GM23248 (cell line): ENCODE measurements at regions not wholly inside any gene's neighbourhood (a gene's known extent, or its start where the extent isn't known, plus 50 kb on each side); places are given as distances from the start of the nearest gene placed in this dataset.

Experiments
- DNase-seq: peaks from one replicate; pipeline ENCODE4 v3.0.0-alpha.2; 2015
- H2AFZ ChIP-seq: fragments of 200-600 bp; sonication (generic); 2 replicates; pipeline ENCODE4 v1.6.1; 2016; ENCODE audit warnings: antibody characterized with exemption
- H3F3A ChIP-seq: fragments of 200-600 bp; sonication (generic); 2 replicates; pipeline ENCODE4 v1.6.1; 2016; ENCODE audit warnings: mild to moderate bottlenecking, antibody characterized with exemption, mixed run types; ENCODE audit not compliant: insufficient read depth
- H3K27ac ChIP-seq: fragments of 200-600 bp; sonication (generic); 2 replicates; pipeline ENCODE4 v1.5.1; 2016; ENCODE audit warnings: mild to moderate bottlenecking
- H3K27me3 ChIP-seq: fragments of 200-600 bp; sonication (generic); replicated peaks from 2 replicates; pipeline ENCODE4 v1.6.1; 2016; ENCODE audit warnings: mild to moderate bottlenecking; ENCODE audit not compliant: insufficient read depth
- H3K36me3 ChIP-seq: fragments of 200-600 bp; sonication (generic); 2 replicates; pipeline ENCODE4 v1.6.1; 2016; ENCODE audit warnings: low read depth, mild to moderate bottlenecking
- H3K4me1 ChIP-seq: fragments of 200-600 bp; sonication (generic); 2 replicates; pipeline ENCODE4 v1.6.1; 2016; ENCODE audit warnings: mild to moderate bottlenecking; ENCODE audit not compliant: insufficient read depth
- H3K4me2 ChIP-seq: fragments of 200-600 bp; sonication (generic); one replicate; pipeline ENCODE4 v1.6.1; 2016; ENCODE audit warnings: mild to moderate bottlenecking; ENCODE audit not compliant: unreplicated experiment
- H3K4me3 ChIP-seq: fragments of 200-600 bp; sonication (generic); 2 replicates; pipeline ENCODE4 v1.5.1; 2016; ENCODE audit warnings: mild to moderate bottlenecking
- H3K79me2 ChIP-seq: fragments of 200-600 bp; sonication (generic); 2 replicates; pipeline ENCODE4 v1.6.1; 2016; ENCODE audit warnings: mild to moderate bottlenecking; ENCODE audit not compliant: insufficient read depth
- H3K9ac ChIP-seq: fragments of 200-600 bp; sonication (generic); 2 replicates; pipeline ENCODE4 v1.6.1; 2016; ENCODE audit warnings: mild to moderate bottlenecking
- H3K9me2 ChIP-seq: fragments of 200-600 bp; sonication (generic); 2 replicates; pipeline ENCODE4 v1.6.1; 2016; ENCODE audit warnings: mixed run types, mild to moderate bottlenecking, moderate library complexity; ENCODE audit not compliant: insufficient read depth
- H3K9me3 ChIP-seq: fragments of 200-600 bp; sonication (generic); one replicate; pipeline ENCODE4 v1.6.1; 2017; ENCODE audit warnings: low read depth
- H4K20me1 ChIP-seq: fragments of 200-600 bp; sonication (generic); 2 replicates; pipeline ENCODE4 v1.6.0; 2016; ENCODE audit not compliant: insufficient read depth
- EZH2 ChIP-seq: fragments of 200-600 bp; sonication (generic); IDR thresholded peaks from 2 replicates; pipeline ENCODE4 v1.6.1; 2018; ENCODE audit warnings: antibody characterized with exemption, mild to moderate bottlenecking; ENCODE audit not compliant: insufficient read depth, poor library complexity, severe bottlenecking
- EZH2phosphoT487 ChIP-seq: fragments of 200-600 bp; sonication (generic); IDR thresholded peaks from 2 replicates; pipeline ENCODE4 v1.6.1; 2018; ENCODE audit warnings: antibody characterized with exemption, moderate library complexity, mild to moderate bottlenecking, low read depth; ENCODE audit not compliant: insufficient read depth
- WGBS, 2 experiments: methylation state at CpG; one replicate each; pipeline ENCODE4 v1.1.6; 2015 to 2017; ENCODE audit warnings: low lambda C conversion rate in 2 of 2, low coverage in 1 of 2; ENCODE audit errors: missing lambda C conversion rate in 2 of 2; 5-methylcytosine and 5-hydroxymethylcytosine counted together
- in situ Hi-C: fragments of 300-500 bp; cut with MboI; formaldehyde crosslinking; loops from 2 replicates; pipeline ENCODE4 v1.15.0; 2020

- no peaks in the 10 kb centered on the region for H3K79me2 ChIP-seq
- no peaks in the 10 kb centered on the region for H4K20me1 ChIP-seq
- H3K4me2 ChIP-seq: no peak overlapping the region
- H3K36me3 ChIP-seq: no peaks in the 10 kb centered on the region
- H3K9ac ChIP-seq: no peak overlapping the region
- H3K4me3 ChIP-seq: no peak overlapping the region
- 0 to 10% methylated on average over 1 of the region's 1 CpG for WGBS, 2 experiments
- no peaks in the 10 kb centered on the region for H3K27me3 ChIP-seq
- TF ChIP-seq EZH2phosphoT487: no peak
- no peaks in the 10 kb centered on the region for H3F3A ChIP-seq
- H2AFZ ChIP-seq: no peak overlapping the region
- H3K27ac ChIP-seq: no peak overlapping the region
- no peaks in the 10 kb centered on the region for H3K4me1 ChIP-seq
- no peak for DNase-seq
- in situ Hi-C loops: no loop called here
- no peaks in the 10 kb centered on the region for H3K9me3 ChIP-seq
- no peaks in the 10 kb centered on the region for H3K9me2 ChIP-seq
Measured at GRCh38 chr6:125474061-125474460, 172.3 kb upstream of the HDDC2 start.

- Histone ChIP-seq H3K27ac (no peak overlapping the region), H3K4me2 (no peak overlapping the region), H3K27me3 (no peaks in the 10 kb centered on the region), H3K9me3 (no peaks in the 10 kb centered on the region), H3K36me3 (no peaks in the 10 kb centered on the region), H3F3A (no peaks in the 10 kb centered on the region), H3K79me2 (no peaks in the 10 kb centered on the region), H4K20me1 (no peaks in the 10 kb centered on the region), H3K4me1 (no peaks in the 10 kb centered on the region), H3K9me2 (no peaks in the 10 kb centered on the region), H3K9ac (no peak overlapping the region), H3K4me3 (no peak overlapping the region), H2AFZ (no peak overlapping the region)
- no peak for DNase-seq
- WGBS, 2 experiments: 29 to 36% methylated on average over 4 of the region's 4 CpGs
- TF ChIP-seq EZH2phosphoT487: no peak
- TF ChIP-seq EZH2: no peak
- in situ Hi-C loops: no loop called here
Measured at GRCh38 chr6:125477156-125477555, 175.4 kb upstream of the HDDC2 start.

GRCh38 chr6:125477844-125478243 is 176.1 kb upstream of the HDDC2 start:
- Histone ChIP-seq H3K27ac (no peak overlapping the region), H4K20me1 (no peaks in the 10 kb centered on the region), H3K9ac (no peak overlapping the region), H3K4me2 (no peak overlapping the region), H3K9me2 (no peaks in the 10 kb centered on the region), H3K79me2 (no peaks in the 10 kb centered on the region), H2AFZ (no peak overlapping the region), H3K4me3 (no peak overlapping the region), H3K36me3 (no peaks in the 10 kb centered on the region), H3K27me3 (no peaks in the 10 kb centered on the region), H3F3A (no peaks in the 10 kb centered on the region), H3K9me3 (no peaks in the 10 kb centered on the region), H3K4me1 (no peaks in the 10 kb centered on the region)
- in situ Hi-C loops: no loop called here
- no peak for DNase-seq
- WGBS, 2 experiments: 18 to 26% methylated on average over 3 of the region's 3 CpGs
- TF ChIP-seq EZH2 (no peak), EZH2phosphoT487 (no peak)

- no peaks in the 10 kb centered on the region for H3K9me3 ChIP-seq
- H3K79me2 ChIP-seq: no peaks in the 10 kb centered on the region
- H3F3A ChIP-seq: no peaks in the 10 kb centered on the region
- TF ChIP-seq EZH2 (no peak), EZH2phosphoT487 (no peak)
- no peak for DNase-seq
- no peak overlapping the region for H2AFZ ChIP-seq
- no peaks in the 10 kb centered on the region for H3K9me2 ChIP-seq
- WGBS, 2 experiments: 5 to 6% methylated on average over 2 of the region's 2 CpGs
- H4K20me1 ChIP-seq: no peaks in the 10 kb centered on the region
- no peak overlapping the region for H3K27ac ChIP-seq
- in situ Hi-C loops: no loop called here
- H3K9ac ChIP-seq: no peak overlapping the region
- H3K4me2 ChIP-seq: no peak overlapping the region
- H3K4me3 ChIP-seq: no peak overlapping the region
- H3K36me3 ChIP-seq: no peaks in the 10 kb centered on the region
- H3K4me1 ChIP-seq: no peaks in the 10 kb centered on the region
- H3K27me3 ChIP-seq: no peaks in the 10 kb centered on the region
Measured at GRCh38 chr6:125480146-125480545, 178.4 kb upstream of the HDDC2 start.

GRCh38 chr6:125480571-125480970 is 178.8 kb upstream of the HDDC2 start:
- no peak for DNase-seq
- Histone ChIP-seq H3F3A (no peaks in the 10 kb centered on the region), H3K9me3 (no peaks in the 10 kb centered on the region), H3K4me3 (no peak overlapping the region), H3K4me1 (no peaks in the 10 kb centered on the region), H3K27ac (no peak overlapping the region), H3K36me3 (no peaks in the 10 kb centered on the region), H4K20me1 (no peaks in the 10 kb centered on the region), H3K4me2 (no peak overlapping the region), H3K9ac (no peak overlapping the region), H2AFZ (no peak overlapping the region), H3K27me3 (no peaks in the 10 kb centered on the region), H3K9me2 (no peaks in the 10 kb centered on the region), H3K79me2 (no peaks in the 10 kb centered on the region)
- whole genome bisulfite sequencing, 2 experiments: 6 to 14% methylated on average over 1 of the region's 1 CpG
- in situ Hi-C loops: no loop called here
- TF ChIP-seq EZH2 (no peak), EZH2phosphoT487 (no peak)
